ENCODE measurements at regions not wholly inside any gene's neighbourhood (a gene's known extent, or its start where the extent isn't known, plus 50 kb on each side); places are given as distances from the start of the nearest gene placed in this dataset.

GRCh38 chr12:128043317-128043716 lies 223.7 kb upstream of the TMEM132C start:
- DNase-seq: no peak
- Mint-ChIP-seq H3K4me1 (no peaks in the 10 kb centered on the region), H3K36me3 (ENCODE audit: low read depth) (no peaks in the 10 kb centered on the region), H3K27ac (no peak overlapping the region), H3K4me3 (no peak overlapping the region), H3K9me3 (peaks cover 26% of the 10 kb centered on the region), H3K27me3 (no peaks in the 10 kb centered on the region)
- no peak for ATAC-seq

GRCh38 chr12:128047266-128048060 lies 219.5 kb upstream of the TMEM132C start:
- DNase-seq (no peak), ATAC-seq (no peak)
- H3K4me1 Mint-ChIP-seq: no peaks in the 10 kb centered on the region
- no peak overlapping the region for H3K27ac Mint-ChIP-seq
- no peaks in the 10 kb centered on the region for H3K27me3 Mint-ChIP-seq
- no peak overlapping the region for H3K4me3 Mint-ChIP-seq
- H3K9me3 Mint-ChIP-seq: peaks cover 14% of the 10 kb centered on the region
- no peaks in the 10 kb centered on the region for H3K36me3 Mint-ChIP-seq (ENCODE audit: low read depth)

DNA sequence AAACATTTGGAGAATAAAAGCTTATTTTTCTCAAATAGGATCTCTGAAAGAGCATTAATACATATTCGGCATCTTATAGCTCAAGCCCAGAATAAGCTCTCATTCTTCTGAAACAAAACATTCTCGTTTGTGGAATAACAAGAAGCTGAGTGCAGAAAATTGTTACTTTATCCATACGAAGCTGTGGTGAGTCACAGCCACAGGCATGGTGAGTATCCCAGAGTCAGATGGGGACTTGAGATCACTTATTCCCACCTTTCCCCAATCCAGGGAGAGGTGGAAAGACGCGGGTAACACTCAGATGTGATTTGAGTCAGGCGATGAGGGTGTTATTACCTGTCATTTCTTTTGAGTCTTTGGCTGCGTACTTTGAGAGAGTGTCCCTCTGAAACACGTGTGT lies 214.6 kb upstream of the TMEM132C start:
- Mint-ChIP-seq H3K4me3 (no peak overlapping the region), H3K36me3 (ENCODE audit: low read depth) (no peaks in the 10 kb centered on the region), H3K27ac (no peak overlapping the region), H3K9me3 (peaks cover 7% of the 10 kb centered on the region), H3K4me1 (no peaks in the 10 kb centered on the region), H3K27me3 (no peaks in the 10 kb centered on the region)
- no peak for DNase-seq
- ATAC-seq: no peak

DNA sequence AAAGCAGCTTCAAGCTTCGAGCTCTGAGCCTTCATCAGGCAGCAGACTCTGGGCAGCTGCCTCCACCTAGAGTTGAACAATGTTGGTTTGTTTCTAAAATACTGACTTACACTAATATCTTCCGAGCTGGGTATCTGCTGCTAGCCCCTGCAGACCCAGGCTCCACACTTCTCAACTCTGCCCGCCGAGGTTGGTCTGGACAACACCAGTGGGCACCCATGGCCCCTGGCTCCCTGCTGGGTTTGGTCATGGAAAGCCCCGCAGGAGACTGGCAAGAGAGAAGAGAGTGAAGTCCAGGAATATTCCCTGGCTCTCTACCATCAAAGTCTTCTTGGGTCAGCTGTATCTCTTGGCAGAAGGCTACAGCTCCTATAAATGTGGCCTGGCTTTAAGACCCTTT lies 214.2 kb upstream of the TMEM132C start:
- Mint-ChIP-seq H3K36me3 (ENCODE audit: low read depth) (no peaks in the 10 kb centered on the region), H3K9me3 (peaks cover 7% of the 10 kb centered on the region), H3K4me3 (no peak overlapping the region), H3K4me1 (no peaks in the 10 kb centered on the region), H3K27ac (no peak overlapping the region), H3K27me3 (no peaks in the 10 kb centered on the region)
- no peak for ATAC-seq
- no peak for DNase-seq

DNA sequence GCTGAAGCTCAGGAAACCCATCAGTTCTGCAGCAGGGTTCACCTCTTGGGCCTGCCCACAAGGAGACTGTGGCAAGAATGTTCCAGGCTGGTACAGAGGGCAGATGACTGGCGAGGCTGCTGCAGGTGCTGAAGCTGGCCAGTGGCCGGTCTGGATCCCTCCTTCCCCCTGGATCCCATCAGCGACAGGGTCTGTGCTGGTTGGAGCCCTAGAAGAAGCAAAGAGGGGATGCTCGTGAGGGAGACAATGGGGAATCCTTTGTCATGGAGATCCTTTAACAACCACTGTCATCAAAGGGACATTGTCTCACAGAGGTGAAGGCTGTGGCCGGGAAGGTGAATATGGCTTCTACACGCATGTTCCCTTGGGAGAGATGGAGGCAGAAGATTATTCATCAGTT lies 211.4 kb upstream of the TMEM132C start:
- DNase-seq: no peak
- no peak for ATAC-seq
- Mint-ChIP-seq H3K4me3 (no peak overlapping the region), H3K27me3 (no peaks in the 10 kb centered on the region), H3K27ac (no peak overlapping the region), H3K9me3 (peaks cover 7% of the 10 kb centered on the region), H3K36me3 (ENCODE audit: low read depth) (no peaks in the 10 kb centered on the region), H3K4me1 (no peaks in the 10 kb centered on the region)

DNA sequence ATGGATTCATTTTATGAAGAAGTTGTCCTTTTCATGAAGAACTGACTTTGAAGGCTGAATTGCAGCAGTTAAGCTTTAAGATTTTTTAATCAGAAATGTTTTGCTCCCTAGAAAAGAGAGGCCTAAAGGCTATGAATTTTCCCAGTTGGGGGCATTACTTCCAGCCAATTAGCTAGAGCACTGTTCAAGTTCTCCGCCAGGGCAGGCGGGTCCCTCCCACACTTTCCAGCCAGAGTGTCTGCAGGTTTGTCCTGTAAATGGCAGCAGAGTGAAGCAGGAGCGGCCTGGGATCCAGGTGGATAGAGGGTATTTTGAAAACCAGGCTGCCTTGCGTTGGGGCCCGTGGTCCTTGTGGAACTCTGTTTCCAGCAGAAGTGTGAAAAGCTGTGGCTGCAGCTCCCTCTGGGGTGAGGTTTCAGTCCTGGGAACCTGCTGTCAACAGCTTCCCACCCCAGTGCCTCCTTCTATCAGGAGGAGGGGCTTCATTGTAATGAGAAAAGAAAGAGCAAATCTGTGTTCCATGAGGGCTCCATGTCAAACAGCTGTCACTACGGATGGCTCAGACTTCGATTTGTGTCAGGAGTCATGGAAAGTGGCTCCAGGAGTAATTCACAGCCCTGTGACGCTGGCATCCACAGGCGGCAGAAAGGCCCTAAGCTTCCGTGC lies 210.7 kb upstream of the TMEM132C start:
- no peak for DNase-seq
- Mint-ChIP-seq H3K36me3 (ENCODE audit: low read depth) (no peaks in the 10 kb centered on the region), H3K27ac (no peak overlapping the region), H3K27me3 (no peaks in the 10 kb centered on the region), H3K4me1 (no peaks in the 10 kb centered on the region), H3K9me3 (peaks cover 7% of the 10 kb centered on the region), H3K4me3 (no peak overlapping the region)
- no peak for ATAC-seq

- Mint-ChIP-seq H3K4me3 (no peak overlapping the region), H3K36me3 (ENCODE audit: low read depth) (no peaks in the 10 kb centered on the region), H3K4me1 (no peaks in the 10 kb centered on the region), H3K27ac (no peak overlapping the region), H3K9me3 (peaks cover 7% of the 10 kb centered on the region), H3K27me3 (no peaks in the 10 kb centered on the region)
- ATAC-seq (no peak), DNase-seq (no peak)
Measured at GRCh38 chr12:128057586-128057985, 209.4 kb upstream of the TMEM132C start.

DNA sequence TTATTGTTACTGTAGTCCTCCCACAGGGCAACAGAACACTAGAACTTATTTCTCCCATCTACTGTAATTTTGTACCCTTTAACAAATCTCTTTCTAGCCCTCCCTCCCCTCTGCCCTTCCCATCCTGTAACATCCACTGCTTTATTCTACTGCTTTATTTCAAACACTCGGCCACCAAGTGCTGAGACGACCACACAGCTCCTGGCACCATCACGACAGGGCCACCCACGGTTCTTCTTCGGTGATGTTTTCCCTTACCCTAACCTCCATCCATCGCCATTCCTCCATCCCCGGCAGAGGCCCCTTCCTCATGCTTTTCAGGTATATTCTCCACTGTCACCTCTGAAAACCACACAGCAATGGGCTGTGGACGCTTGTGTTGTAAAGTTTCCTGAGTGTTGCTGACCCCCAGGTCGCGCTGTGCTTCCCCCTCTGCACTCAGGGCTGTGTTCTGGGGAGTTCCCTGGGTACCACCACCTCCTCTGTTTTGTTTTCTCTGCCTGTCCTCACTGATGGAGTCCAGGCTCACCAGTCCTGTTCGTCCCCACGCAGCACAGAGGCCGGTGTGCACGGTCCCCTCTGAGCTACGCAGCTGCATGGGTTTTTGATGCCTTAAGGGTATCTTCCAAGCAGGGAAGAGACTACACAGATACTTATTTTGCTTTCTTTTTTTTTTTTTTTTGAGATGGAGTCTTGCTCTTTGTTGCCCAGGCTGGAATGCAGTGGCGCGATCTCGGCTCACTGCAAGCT lies 207.2 kb upstream of the TMEM132C start:
- DNase-seq (no peak), ATAC-seq (no peak)
- no peaks in the 10 kb centered on the region for H3K36me3 Mint-ChIP-seq (ENCODE audit: low read depth)
- no peak overlapping the region for H3K4me3 Mint-ChIP-seq
- no peaks in the 10 kb centered on the region for H3K27me3 Mint-ChIP-seq
- no peak overlapping the region for H3K27ac Mint-ChIP-seq
- H3K4me1 Mint-ChIP-seq: no peaks in the 10 kb centered on the region
- peaks cover 7% of the 10 kb centered on the region for H3K9me3 Mint-ChIP-seq

DNA sequence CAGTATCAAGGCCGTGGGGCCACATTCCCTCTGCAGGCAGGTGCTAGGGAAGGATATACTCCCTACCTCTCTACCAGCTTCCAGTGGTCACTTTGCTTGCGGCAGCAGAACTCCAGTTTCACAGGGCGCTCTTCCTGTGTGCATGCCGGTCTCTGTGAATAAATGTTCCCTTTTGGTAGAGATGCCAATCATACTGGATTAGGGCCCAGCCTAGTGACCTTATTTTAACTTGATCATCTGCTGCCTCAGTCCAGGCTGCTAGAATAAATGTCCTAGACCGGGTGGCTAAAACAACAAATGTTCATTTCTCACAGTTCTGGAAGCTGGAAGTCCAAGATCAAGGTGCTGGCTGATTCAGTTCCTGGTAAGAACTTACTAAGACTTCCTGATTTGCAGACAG lies 198.8 kb upstream of the TMEM132C start:
- H3K4me1 Mint-ChIP-seq: no peaks in the 10 kb centered on the region
- ATAC-seq: no peak
- H3K4me3 Mint-ChIP-seq: no peak overlapping the region
- H3K27ac Mint-ChIP-seq: no peak overlapping the region
- DNase-seq: no peak
- no peaks in the 10 kb centered on the region for H3K36me3 Mint-ChIP-seq (ENCODE audit: low read depth)
- H3K27me3 Mint-ChIP-seq: no peaks in the 10 kb centered on the region
- H3K9me3 Mint-ChIP-seq: no peaks in the 10 kb centered on the region

DNA sequence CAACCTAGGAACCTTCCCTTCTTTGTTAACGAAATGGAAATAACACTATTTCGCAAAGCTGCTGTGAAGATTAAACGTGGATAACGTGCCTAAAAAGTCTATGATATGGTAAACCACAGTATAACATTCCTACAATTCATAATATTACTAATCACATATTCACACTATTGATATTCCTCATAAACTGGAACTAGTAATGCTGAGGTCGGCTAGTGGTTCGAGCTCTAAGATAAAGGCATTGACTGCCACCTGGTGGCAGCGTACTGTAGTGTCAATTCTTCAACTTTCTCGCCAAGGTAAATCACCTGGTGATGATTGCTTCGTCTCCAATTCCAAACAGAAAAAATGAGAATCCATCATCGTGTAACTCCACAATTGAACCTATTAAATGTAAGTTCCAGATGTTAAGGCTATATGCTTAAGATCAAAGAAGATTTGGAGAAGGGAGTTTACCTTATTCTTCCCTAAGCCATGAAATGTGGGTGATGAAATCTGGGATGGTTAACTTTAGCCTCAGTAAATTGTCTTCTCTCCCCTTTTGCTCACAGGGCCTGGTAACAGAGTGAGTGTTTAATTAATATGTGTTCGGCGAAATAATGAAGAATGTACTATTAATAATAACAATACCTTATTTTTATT lies 197.5 kb upstream of the TMEM132C start:
- no peaks in the 10 kb centered on the region for H3K36me3 Mint-ChIP-seq (ENCODE audit: low read depth)
- DNase-seq: peak; percentile 18
- no peaks in the 10 kb centered on the region for H3K9me3 Mint-ChIP-seq
- H3K27me3 Mint-ChIP-seq: no peaks in the 10 kb centered on the region
- no peak overlapping the region for H3K4me3 Mint-ChIP-seq
- ATAC-seq: no peak
- no peak overlapping the region for H3K27ac Mint-ChIP-seq
- no peaks in the 10 kb centered on the region for H3K4me1 Mint-ChIP-seq

- ATAC-seq (no peak), DNase-seq (no peak)
- H3K27me3 Mint-ChIP-seq: no peaks in the 10 kb centered on the region
- H3K4me3 Mint-ChIP-seq: no peak overlapping the region
- no peaks in the 10 kb centered on the region for H3K4me1 Mint-ChIP-seq
- H3K36me3 Mint-ChIP-seq (ENCODE audit: low read depth): no peaks in the 10 kb centered on the region
- H3K9me3 Mint-ChIP-seq: peaks cover 8% of the 10 kb centered on the region
- no peak overlapping the region for H3K27ac Mint-ChIP-seq
Measured at GRCh38 chr12:128073937-128074336, 193.0 kb upstream of the TMEM132C start.

DNA sequence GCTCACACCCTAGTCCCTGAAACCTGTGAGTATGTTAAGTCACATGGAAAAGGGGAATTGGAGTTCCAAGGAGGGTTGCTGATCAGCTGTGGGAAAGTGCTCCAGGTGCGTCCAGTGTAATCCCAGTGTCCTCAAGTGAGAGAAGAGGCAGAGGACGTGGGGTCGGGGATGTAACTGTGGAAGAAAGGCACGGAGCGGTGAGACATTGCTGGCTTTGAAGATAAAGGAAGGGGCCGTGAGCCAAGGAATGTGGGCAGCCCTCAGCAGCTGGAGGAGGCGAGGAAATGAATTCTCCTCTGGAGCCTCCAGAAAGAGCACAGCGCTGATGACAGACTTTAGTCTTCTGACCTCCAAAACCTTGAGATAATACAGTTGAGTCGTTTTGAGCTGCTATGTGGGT lies 191.6 kb upstream of the TMEM132C start:
- Mint-ChIP-seq H3K27ac (no peak overlapping the region), H3K36me3 (ENCODE audit: low read depth) (no peaks in the 10 kb centered on the region), H3K9me3 (peaks cover 8% of the 10 kb centered on the region), H3K4me1 (no peaks in the 10 kb centered on the region), H3K4me3 (no peak overlapping the region), H3K27me3 (no peaks in the 10 kb centered on the region)
- no peak for DNase-seq
- no peak for ATAC-seq

GRCh38 chr12:128076188-128076587 lies 190.8 kb upstream of the TMEM132C start:
- no peaks in the 10 kb centered on the region for H3K36me3 Mint-ChIP-seq (ENCODE audit: low read depth)
- H3K27ac Mint-ChIP-seq: no peak overlapping the region
- ATAC-seq (no peak), DNase-seq (no peak)
- no peak overlapping the region for H3K4me3 Mint-ChIP-seq
- H3K27me3 Mint-ChIP-seq: no peaks in the 10 kb centered on the region
- peaks cover 8% of the 10 kb centered on the region for H3K9me3 Mint-ChIP-seq
- H3K4me1 Mint-ChIP-seq: no peaks in the 10 kb centered on the region

- H3K9me3 Mint-ChIP-seq: peaks cover 8% of the 10 kb centered on the region
- H3K4me3 Mint-ChIP-seq: no peak overlapping the region
- no peaks in the 10 kb centered on the region for H3K36me3 Mint-ChIP-seq (ENCODE audit: low read depth)
- no peaks in the 10 kb centered on the region for H3K4me1 Mint-ChIP-seq
- H3K27me3 Mint-ChIP-seq: no peaks in the 10 kb centered on the region
- DNase-seq (no peak), ATAC-seq (no peak)
- H3K27ac Mint-ChIP-seq: no peak overlapping the region
Measured at GRCh38 chr12:128077211-128077916, 189.6 kb upstream of the TMEM132C start.
